ENCODE measurements at regions not wholly inside any gene's neighbourhood (a gene's known extent, or its start where the extent isn't known, plus 50 kb on each side); places are given as distances from the start of the nearest gene placed in this dataset.
"Not testable (repeated sequence)": the region's sequence is repeated elsewhere in the genome, so short reads cannot be mapped to it uniquely, and the experiment has no call there.

- DNase-seq (ENCODE audit: insufficient read length, low spot score) (no peak), FAIRE-seq (no peak)
Measured at GRCh38 chr1:187931776-187932175, 1103.0 kb downstream of the PLA2G4A start.

DNA sequence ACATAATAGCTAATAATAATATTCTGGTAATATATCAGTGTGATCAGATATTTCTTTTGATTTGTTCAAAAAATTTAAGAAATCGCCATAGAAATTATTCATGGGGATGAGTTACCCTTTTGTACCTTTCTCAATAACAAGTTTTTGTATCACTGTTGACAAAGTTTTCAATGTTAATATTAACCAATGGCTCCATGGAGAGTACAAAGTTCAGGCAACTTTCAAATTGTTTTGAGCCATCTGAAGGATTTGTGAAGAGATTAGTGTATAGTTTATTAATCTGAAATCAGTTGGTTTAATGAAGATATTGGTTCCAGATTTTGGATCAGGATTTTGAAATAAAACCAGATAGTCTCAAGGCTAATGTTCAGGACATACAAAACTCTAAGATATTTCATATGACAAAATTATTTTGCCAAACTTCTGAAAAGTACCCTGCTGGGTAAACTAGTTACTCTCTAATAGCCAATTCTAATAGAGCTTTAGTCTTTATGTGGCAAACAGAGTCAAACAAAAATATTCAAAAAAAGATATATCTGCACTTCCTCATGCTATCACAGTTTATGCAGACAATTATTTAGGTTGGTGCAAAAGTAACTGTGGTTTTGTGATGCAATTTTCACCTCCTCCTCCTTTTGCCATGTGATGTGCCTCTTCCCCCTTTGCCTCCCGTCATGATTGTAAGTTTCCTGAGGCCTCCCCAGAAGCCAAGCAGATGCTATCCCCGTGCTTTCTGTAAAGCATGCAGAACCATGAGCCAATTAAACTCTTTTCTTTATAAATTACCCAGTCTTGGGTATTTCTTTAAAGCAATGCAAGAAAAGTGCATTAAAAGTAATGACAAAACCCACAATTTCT, 1105.0 kb downstream of the PLA2G4A start:
- DNase-seq (ENCODE audit: insufficient read length, low spot score) = no peak
- no peak for FAIRE-seq

DNA sequence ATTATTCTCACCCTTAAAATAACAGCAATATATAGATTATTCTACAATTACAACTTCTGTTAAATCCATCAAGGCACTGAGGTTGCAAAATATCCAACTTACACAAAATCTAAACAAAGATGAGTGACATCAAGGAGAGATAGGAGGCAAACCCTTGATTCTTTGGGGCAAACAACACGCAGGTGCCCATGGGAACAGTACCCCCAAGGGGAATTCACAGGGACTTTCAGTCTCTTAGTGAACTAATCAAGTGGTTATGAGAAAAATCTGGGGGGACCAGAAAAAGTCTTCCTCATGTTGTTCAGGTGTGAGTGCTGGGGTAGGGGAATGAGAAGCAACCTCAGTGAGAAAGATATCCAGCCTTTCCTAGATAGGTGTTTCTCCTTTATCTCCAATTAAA, 1107.9 kb downstream of the PLA2G4A start:
- DNase-seq (ENCODE audit: insufficient read length, low spot score) = no peak
- no peak for FAIRE-seq

DNA sequence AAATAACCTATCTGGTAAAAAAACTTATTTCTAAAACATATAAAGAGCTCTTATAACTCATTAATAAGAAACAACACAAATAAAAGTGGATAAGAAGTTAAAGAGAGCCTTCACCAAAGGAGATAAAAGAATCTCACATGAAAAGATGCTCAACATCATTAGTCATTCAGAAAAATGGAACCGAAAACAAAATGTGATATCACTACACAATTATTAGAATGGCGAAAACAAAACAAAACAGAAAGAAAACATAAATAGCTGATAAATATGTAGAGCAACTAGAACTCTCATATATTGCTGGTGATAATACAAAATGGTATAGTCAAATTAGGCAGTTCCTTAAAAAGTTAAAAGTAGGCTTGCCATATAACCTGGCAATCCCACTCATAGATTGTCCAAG, 1109.3 kb downstream of the PLA2G4A start:
- FAIRE-seq = no peak
- DNase-seq (ENCODE audit: insufficient read length, low spot score) = no peak

GRCh38 chr1:187942986-187943385, 1114.2 kb downstream of the PLA2G4A start:
- FAIRE-seq = no peak
- DNase-seq (ENCODE audit: insufficient read length, low spot score) = no peak

- FAIRE-seq = no peak
Measured at GRCh38 chr1:187943606-187944403, 1115.1 kb downstream of the PLA2G4A start.

DNA sequence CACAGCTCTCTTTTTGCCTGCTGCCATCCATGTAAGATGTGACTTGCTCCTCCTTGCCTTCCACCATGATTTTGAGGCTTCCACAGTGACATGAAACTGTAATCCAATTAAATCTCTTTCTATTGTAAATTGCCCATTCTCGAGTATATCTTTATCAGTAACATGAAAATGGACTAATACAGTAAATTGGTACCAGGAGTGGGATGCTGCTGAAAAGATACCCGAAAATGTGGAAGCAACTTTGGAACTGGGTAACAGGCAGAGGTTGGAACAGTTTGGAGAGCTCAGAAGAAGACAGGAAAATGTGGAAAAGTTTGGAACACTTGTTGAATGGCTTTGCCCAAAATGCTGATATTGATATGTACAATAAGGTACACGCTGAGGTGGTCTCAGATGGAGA, 1117.9 kb downstream of the PLA2G4A start:
- DNase-seq (ENCODE audit: insufficient read length, low spot score); FAIRE-seq: not testable (repeated sequence)

More at GRCh38 chr1:187943606-187944403, 1115.1 kb downstream of the PLA2G4A start:
- no peak for DNase-seq (ENCODE audit: insufficient read length, low spot score)

DNA sequence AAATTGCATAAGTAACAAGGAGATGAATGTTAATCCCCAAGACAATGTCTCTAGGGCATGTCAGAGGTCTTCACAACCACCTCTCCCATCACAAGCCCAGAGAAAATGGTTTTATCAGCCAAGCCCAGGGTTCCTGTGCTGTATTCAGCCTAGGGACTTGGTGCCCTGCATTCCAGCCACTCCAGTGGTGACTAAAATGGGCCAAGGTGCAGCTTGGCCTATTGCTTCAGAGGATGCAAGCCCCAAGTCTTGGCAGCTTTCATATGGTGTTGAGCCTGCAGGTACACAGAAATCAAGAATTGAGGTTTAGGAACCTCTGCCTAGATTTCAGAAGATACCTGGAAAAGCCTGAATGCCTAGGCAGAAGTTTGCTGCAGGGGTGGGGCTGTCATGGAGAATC, 1118.6 kb downstream of the PLA2G4A start:
- FAIRE-seq = no peak
- no peak for DNase-seq (ENCODE audit: insufficient read length, low spot score)

GRCh38 chr1:187948170-187948794, 1119.5 kb downstream of the PLA2G4A start:
- FAIRE-seq (no peak), DNase-seq (ENCODE audit: insufficient read length, low spot score) (no peak)

GRCh38 chr1:187949567-187949966, 1120.8 kb downstream of the PLA2G4A start:
- DNase-seq (ENCODE audit: insufficient read length, low spot score) (no peak), FAIRE-seq (no peak)

DNA sequence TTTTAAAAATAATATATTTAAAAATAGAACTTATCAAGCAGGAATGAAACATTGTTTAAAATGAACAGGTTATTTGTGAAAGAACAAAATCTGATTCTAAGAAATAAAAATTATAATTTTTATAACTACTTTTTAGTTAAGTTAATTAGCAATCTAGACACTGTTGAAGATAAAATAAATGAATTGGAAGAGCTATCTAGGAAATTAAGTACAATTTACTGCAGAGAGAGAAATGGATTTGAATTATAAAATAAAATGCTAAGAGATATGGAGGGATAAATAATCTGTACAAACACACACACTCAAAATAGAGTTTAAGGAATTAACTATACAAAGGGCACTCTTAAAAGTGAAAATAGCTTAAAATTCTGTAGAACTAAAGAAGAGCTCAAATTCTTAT, 1123.1 kb downstream of the PLA2G4A start:
- no peak for FAIRE-seq
- DNase-seq (ENCODE audit: insufficient read length, low spot score) = no peak

DNA sequence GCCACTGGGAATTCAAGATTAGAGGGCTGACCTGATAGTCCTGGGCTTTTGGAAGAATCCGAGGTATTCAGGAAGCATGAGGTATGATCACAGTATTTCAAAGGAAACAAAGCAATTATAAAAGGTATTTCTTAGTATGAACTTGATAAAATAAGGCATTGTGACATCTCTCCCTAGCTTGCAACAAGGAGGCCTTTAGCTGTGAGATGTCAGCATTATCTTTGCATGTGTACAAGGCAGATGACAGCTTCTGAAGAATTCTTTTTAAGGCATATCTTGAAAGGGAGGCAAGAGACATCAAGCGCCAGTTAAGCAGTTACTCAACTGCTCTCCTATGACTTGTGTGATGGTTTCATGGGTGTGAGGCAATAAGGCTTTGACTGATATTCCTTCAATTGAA, 1123.7 kb downstream of the PLA2G4A start:
- FAIRE-seq = no peak
- DNase-seq (ENCODE audit: insufficient read length, low spot score) = no peak

DNA sequence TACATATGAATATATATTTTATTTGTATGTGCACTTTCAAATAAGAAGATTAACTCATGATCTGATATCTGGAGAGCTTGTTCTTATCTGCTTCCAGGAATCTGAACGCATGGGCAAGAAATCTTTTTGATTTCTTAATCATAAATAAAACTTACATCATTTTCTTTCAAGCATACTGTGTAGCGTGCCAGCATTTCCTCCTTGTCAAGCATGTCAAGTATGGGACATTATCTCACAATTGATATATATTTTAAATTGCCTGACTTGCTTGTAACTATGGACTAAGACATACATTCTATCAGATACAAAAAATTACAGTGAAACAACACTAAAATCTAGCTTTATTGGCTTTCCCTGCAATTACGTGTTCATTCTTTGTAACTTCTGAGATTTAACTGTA, 1128.2 kb downstream of the PLA2G4A start:
- no peak for DNase-seq (ENCODE audit: insufficient read length, low spot score)
- no peak for FAIRE-seq

DNA sequence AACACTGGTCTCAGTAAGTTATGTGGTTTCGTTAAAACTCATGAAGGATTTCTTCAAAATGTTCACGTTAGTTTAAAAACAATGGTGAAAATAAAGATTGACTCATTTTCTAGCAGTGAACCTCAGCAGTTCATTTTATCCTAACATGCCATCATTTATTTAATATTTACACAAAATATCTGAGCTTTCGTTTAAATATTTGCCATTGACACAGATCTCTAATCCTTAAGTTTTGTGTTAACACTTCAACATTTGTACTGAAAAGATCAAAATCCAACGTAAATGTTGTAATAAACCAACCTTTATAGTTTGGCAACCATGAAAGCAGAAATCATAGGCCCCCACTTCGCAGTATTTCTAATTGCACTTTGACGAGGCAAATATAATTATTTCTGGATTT, 1129.5 kb downstream of the PLA2G4A start:
- DNase-seq (ENCODE audit: insufficient read length, low spot score) = no peak
- FAIRE-seq = no peak

- FAIRE-seq (no peak), DNase-seq (ENCODE audit: insufficient read length, low spot score) (no peak)
Measured at GRCh38 chr1:187959062-187959461, 1130.3 kb downstream of the PLA2G4A start.

- no peak for FAIRE-seq
- no peak for DNase-seq (ENCODE audit: insufficient read length, low spot score)
Measured at GRCh38 chr1:187960125-187960638, 1131.4 kb downstream of the PLA2G4A start.

- DNase-seq (ENCODE audit: insufficient read length, low spot score) (no peak), FAIRE-seq (no peak)
Measured at GRCh38 chr1:187961895-187962294, 1133.1 kb downstream of the PLA2G4A start.

DNA sequence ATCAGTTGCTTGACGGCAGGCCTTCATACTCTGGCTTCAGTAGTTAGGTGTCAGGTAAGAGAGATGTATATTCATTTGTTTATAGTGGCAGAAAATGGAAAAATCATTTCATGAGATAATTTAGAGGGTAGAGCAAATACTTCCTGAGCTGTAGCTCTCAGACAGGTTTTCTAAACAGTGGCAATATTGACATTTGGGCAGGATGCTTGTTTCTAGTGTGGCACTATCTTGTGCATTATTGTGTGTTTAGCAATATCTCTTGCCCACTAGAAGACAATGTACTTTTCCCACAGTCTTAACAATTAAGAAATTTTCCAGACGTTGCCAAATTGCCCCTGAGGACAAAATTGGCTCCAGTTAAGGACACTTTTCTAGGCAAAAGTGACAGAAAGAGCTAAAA, 1143.1 kb downstream of the PLA2G4A start:
- no peak for DNase-seq (ENCODE audit: insufficient read length, low spot score)
- FAIRE-seq = no peak

DNA sequence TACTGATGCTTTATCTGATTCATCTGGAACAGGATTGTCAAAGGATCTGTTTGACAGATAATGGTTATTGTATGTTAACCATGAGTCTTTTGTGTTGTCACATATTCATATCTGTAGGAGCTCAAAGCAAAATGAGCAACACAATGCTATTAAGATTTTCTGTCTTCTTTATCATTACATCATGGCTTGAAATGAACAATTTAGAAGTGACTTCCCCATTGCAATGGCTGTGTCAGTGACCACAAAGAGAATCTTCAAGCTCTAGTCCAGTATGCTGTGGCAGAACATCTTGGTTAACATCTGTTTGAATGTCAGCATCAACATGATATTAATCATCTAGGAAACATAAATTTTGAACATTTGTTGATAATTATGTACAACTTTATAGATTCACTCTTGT, 1148.5 kb downstream of the PLA2G4A start:
- no peak for DNase-seq (ENCODE audit: insufficient read length, low spot score)
- no peak for FAIRE-seq

GRCh38 chr1:187985145-187985896, 1156.6 kb downstream of the PLA2G4A start:
- DNase-seq (ENCODE audit: insufficient read length, low spot score) (no peak), FAIRE-seq (no peak)

All from HTR-8/SVneo (cell line).